ENCODE measurements at regions not wholly inside any gene's neighbourhood (a gene's known extent, or its start where the extent isn't known, plus 50 kb on each side); places are given as distances from the start of the nearest gene placed in this dataset.
"Not testable (repeated sequence)": the region's sequence is repeated elsewhere in the genome, so short reads cannot be mapped to it uniquely, and the experiment has no call there.

DNA sequence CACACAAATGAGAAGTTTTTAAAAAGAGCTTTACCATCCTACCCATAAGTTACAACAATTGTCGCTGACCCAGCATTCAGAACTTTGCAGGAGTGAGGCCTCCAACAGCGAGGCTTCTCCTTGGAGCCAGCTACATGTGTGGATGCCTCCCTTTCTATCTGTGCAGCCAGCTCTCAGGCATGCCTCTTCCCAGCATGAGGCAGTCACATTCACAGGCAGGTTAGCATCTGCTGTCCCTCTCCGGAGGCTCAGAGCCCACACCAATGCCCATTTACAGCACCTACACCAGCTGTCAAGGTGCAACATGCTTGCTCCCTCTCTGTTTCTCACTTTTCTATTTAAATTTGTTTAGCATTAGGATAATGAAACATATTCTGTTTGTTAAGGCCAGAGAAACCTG, 278.7 kb upstream of the PODXL start:
- in situ Hi-C loops (cut with MboI; ENCODE audit: low sequenced_read_pairs, unreplicated experiment), result no loop called here
- TF ChIP-seq CTCF (IDR thresholded peaks at IDR 0.05; ENCODE audit: borderline replicate concordance, control extremely low read depth, extremely low read depth, insufficient read depth, missing control alignments), result no peak
- no peak for DNase-seq (ENCODE audit: low spot score)

DNA sequence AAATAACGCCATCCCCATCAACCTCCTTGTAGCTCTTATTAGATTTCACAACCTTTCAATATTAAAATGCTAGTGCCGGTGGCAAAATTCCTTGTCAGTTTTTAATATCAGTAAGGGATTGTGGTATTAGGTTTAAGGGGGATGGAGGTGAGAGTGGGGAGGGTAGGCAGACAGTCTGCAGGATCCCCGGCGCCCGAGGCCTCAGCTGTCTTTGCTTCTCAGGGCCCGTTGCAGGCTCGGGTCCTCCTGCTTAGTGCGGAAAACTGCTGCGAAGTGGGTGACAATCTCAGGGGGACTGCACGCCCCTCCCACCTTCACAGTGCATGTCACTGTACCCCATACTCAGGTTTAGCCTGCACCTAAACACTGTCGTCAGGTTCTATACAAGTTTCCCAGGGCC, 274.3 kb upstream of the PODXL start:
- in situ Hi-C loops (cut with MboI; ENCODE audit: low sequenced_read_pairs, unreplicated experiment), result no loop called here
- no peak for DNase-seq (ENCODE audit: low spot score)
- no peak for TF ChIP-seq CTCF (IDR thresholded peaks at IDR 0.05; ENCODE audit: borderline replicate concordance, control extremely low read depth, extremely low read depth, insufficient read depth, missing control alignments)

DNA sequence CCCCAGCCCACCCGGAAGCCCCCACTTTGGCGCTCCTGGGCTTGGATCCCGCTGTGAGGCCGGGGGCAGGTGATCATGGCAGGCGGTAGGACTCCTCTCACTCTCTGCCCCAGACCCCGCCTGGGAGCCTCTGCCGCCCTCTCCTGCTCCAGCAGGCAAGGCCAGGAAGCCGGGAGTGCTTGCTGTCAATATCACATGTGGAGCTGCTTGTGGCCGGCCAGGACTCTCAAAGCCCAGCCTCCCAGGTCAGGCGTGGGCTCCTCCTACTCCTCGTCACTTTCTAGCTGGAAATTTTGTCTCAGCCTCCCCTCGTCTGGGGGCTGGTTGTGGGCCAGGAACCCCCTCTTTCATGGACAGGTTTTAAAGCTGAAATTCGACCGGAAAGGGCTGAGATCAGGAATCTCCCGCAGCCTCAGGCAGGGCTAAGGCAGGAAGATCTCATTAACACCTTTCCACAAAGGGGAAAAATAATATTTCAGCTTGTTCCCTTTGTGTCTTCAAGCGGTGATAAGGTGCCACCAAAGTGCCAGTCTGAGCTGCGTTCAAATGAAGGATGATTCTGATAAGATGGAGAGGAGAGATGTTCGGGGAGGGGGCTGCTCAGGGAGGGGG, 273.6 kb upstream of the PODXL start:
- TF ChIP-seq CTCF (IDR thresholded peaks at IDR 0.05; ENCODE audit: borderline replicate concordance, control extremely low read depth, extremely low read depth, insufficient read depth, missing control alignments), result no peak
- DNase-seq (ENCODE audit: low spot score), result no peak
- in situ Hi-C loops (cut with MboI; ENCODE audit: low sequenced_read_pairs, unreplicated experiment), result no loop called here

- TF ChIP-seq CTCF (IDR thresholded peaks at IDR 0.05; ENCODE audit: borderline replicate concordance, control extremely low read depth, extremely low read depth, insufficient read depth, missing control alignments), result no peak
- in situ Hi-C loops (cut with MboI; ENCODE audit: low sequenced_read_pairs, unreplicated experiment), result no loop called here
- no peak for DNase-seq (ENCODE audit: low spot score)
Measured at GRCh38 chr7:131827421-131827820, 271.0 kb upstream of the PODXL start.

DNA sequence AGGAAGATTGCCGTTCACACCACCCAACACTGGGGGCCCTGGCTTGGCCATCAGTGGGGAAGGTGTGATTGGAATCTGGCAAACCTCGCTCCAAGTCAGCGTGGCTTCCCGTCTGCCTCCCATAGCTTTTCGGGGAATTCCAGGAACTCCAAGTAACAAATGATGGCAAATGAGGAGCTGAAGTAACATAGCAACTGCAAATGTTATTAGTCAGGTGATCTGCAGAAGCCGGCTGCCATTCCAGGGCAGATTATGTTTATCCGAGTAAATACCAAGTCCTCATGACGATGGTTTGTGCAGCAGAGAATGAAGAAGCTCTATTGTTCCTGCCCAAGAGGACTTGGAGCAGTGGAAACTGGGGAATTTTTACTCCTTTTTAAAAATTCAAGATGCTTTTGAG, 270.5 kb upstream of the PODXL start:
- no peak for TF ChIP-seq CTCF (IDR thresholded peaks at IDR 0.05; ENCODE audit: borderline replicate concordance, control extremely low read depth, extremely low read depth, insufficient read depth, missing control alignments)
- in situ Hi-C loops (cut with MboI; ENCODE audit: low sequenced_read_pairs, unreplicated experiment), result no loop called here
- DNase-seq (ENCODE audit: low spot score), result no peak

DNA sequence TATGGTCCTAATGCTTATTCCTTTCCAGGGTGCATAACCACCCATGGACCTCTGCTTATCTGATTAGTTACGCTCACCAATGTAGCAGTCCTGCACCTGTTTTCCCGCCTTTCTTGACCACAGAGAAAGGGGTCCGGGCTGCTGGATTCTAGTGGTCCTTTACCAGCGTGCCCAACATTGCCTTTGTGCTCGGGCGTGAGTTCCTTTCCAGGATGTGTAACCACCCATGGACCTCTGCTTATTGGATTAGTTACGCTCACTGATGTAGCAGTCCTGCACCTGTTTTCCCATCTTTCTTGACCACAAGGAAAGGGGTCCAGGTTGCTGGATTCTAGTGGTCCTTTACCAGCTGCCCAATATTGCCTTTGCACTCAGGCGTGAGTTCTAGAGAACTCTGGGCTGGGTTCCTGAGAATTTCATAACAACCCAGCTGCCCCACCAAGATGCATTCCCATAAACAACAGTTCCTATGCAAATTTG, 267.6 kb upstream of the PODXL start:
- DNase-seq (ENCODE audit: low spot score); in situ Hi-C loops (cut with MboI; ENCODE audit: low sequenced_read_pairs, unreplicated experiment): not testable (repeated sequence)

DNA sequence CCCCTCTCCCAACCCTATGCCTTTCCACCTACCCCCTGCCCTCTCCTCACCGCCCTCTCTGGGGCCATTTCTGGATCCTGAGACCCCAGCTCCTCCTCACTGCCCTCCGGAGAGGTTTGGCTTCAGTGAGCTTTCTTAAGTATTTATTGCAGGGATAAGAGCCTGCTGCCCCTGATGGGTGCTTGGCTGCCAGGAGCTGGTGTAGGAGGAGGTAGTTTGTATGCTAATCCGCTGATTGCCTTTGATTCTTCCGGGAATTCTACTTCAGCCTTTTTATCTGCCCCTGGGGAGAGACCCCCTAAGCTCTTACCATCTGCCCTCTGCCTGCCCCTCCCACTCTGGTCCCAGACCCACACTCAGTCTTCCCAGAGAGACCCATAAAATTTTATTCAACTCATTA, 263.5 kb upstream of the PODXL start:
- TF ChIP-seq CTCF (IDR thresholded peaks at IDR 0.05; ENCODE audit: borderline replicate concordance, control extremely low read depth, extremely low read depth, insufficient read depth, missing control alignments), result no peak
- DNase-seq (ENCODE audit: low spot score), result no peak
- in situ Hi-C loops (cut with MboI; ENCODE audit: low sequenced_read_pairs, unreplicated experiment), result no loop called here

All from GM13976 (cell line).